ENCODE measurements at regions not wholly inside any gene's neighbourhood (a gene's known extent, or its start where the extent isn't known, plus 50 kb on each side); places are given as distances from the start of the nearest gene placed in this dataset.

DNA sequence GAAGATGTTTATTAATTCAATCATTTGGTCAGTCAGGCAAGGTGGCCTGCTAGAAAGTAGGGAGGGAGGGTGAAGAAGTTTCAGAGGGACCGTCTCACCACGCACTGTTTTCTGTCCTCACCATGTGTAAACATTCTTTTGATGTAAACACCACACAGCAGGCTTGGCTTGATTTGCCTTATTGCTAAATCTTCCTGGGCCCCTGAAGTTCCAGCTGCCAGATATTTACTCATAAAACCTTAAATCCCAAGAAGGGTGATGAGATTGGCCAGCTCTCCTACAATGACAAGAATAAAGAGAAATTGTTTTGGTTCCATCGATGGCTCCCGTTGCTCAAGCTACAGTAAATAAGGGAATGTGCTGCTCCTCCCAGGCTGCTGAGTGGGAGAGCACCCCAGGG lies 198.2 kb upstream of the TMTC4 start:
- Histone ChIP-seq H2AK9ac (replicated peaks; ENCODE audit: low read depth, low read length, poor library complexity) (no peak overlapping the region), H2BK15ac (ENCODE audit: low read depth, low read length) (peak overlapping the region; percentile 90; the same call in 2 of the 3 replicates), H3K9me3 (ENCODE audit: control insufficient read depth, insufficient read depth, low read length) (peaks cover 6% of the 10 kb centered on the region), H3K79me1 (ENCODE audit: low read depth in 1 of 2, low read length in 2 of 2) (no peaks in the 10 kb centered on the region), H2AFZ (replicated peaks; ENCODE audit: low read length, poor library complexity) (peak overlapping the region; percentile 18), H3K14ac (replicated peaks; ENCODE audit: low read depth, low read length) (no peak overlapping the region), H3K27me3 (ENCODE audit: control insufficient read depth, insufficient read depth, low read length) (no peaks in the 10 kb centered on the region), H2AK5ac (ENCODE audit: low read depth, low read length) (no peak overlapping the region; the same call in 1 of the 2 replicates), H3K18ac (ENCODE audit: low read depth, low read length) (peak overlapping the region; percentile 42), H3K23ac (ENCODE audit: low read depth, low read length) (no peak overlapping the region), H3K36me3 (ENCODE audit: control insufficient read depth, insufficient read depth, low read length) (no peaks in the 10 kb centered on the region), H2BK5ac (ENCODE audit: low read depth, low read length, poor library complexity, severe bottlenecking) (peak overlapping the region; percentile 6), H3K4me2 (ENCODE audit: low read depth, low read length) (0 out of 2 replicates have a peak overlapping the region, but pooled peaks have one; percentile 2), H2BK120ac (ENCODE audit: low read depth, low read length) (peak overlapping the region; percentile 53), H3K56ac (ENCODE audit: extremely low read depth, insufficient read depth, low read length) (no peak overlapping the region), H3K27ac (ENCODE audit: insufficient read depth, low read length) (peak overlapping the region; percentile 41), H4K91ac (ENCODE audit: insufficient read depth, low read depth, low read length) (no peak overlapping the region), H2BK20ac (ENCODE audit: low read depth, low read length) (no peak overlapping the region), H3K9ac (ENCODE audit: low read depth, low read length) (no peak overlapping the region), H3K4ac (ENCODE audit: low read depth, low read length) (peak overlapping the region; percentile 23; the same call in 1 of the 2 replicates), H3K4me1 (ENCODE audit: control insufficient read depth, insufficient read depth, low read length) (peaks cover 9% of the 10 kb centered on the region), H4K8ac (ENCODE audit: low read depth in 2 of 2, low read length in 2 of 2) (peak overlapping the region in 1 of 2 experiments; percentile 8; a peak in 1 of 4 replicates), H4K5ac (ENCODE audit: low read depth, low read length) (peak overlapping the region; percentile 56), H4K20me1 (ENCODE audit: insufficient read depth, low read length) (no peaks in the 10 kb centered on the region), H3K4me3 (ENCODE audit: insufficient read depth, low read depth, low read length) (no peak overlapping the region), H3K9me1 (ENCODE audit: insufficient read depth, low read length) (no peaks in the 10 kb centered on the region)
- no TSS peak for BruUV-seq (replicated peaks)
- intact Hi-C loops (cut with micrococcal nuclease) (no loop called here), dilution Hi-C loops (cut with HindIII; ENCODE audit: low sequenced_read_pairs, unreplicated experiment) (no loop called here), in situ Hi-C loops (cut with MboI; ENCODE audit: low sequenced_read_pairs) (no loop called here)
- ATAC-seq (ENCODE audit: low read depth) (peak; percentile 13), DNase-seq (peak; percentile 36)
- ChIA-PET POLR2A (ENCODE audit: unreplicated experiment) (no interaction called here), CTCF (no interaction called here)
- WGBS, 2 experiments (ENCODE audit: extremely low coverage in 2 of 2, insufficient read length in 1 of 2) = no CpG with 5 or more reads among the region's 4 CpGs
- TF ChIP-seq, protein P1, sequence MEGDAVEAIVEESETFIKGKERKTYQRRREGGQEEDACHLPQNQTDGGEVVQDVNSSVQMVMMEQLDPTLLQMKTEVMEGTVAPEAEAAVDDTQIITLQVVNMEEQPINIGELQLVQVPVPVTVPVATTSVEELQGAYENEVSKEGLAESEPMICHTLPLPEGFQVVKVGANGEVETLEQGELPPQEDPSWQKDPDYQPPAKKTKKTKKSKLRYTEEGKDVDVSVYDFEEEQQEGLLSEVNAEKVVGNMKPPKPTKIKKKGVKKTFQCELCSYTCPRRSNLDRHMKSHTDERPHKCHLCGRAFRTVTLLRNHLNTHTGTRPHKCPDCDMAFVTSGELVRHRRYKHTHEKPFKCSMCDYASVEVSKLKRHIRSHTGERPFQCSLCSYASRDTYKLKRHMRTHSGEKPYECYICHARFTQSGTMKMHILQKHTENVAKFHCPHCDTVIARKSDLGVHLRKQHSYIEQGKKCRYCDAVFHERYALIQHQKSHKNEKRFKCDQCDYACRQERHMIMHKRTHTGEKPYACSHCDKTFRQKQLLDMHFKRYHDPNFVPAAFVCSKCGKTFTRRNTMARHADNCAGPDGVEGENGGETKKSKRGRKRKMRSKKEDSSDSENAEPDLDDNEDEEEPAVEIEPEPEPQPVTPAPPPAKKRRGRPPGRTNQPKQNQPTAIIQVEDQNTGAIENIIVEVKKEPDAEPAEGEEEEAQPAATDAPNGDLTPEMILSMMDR (conservative IDR thresholded peaks at IDR 0.05; ENCODE audit: low read depth, low read length) = no peak
- no peak for TF ChIP-seq SMC3 (IDR thresholded peaks at IDR 0.05; ENCODE audit: low read depth, low read length)
